ENCODE measurements at regions not wholly inside any gene's neighbourhood (a gene's known extent, or its start where the extent isn't known, plus 50 kb on each side); places are given as distances from the start of the nearest gene placed in this dataset.

DNA sequence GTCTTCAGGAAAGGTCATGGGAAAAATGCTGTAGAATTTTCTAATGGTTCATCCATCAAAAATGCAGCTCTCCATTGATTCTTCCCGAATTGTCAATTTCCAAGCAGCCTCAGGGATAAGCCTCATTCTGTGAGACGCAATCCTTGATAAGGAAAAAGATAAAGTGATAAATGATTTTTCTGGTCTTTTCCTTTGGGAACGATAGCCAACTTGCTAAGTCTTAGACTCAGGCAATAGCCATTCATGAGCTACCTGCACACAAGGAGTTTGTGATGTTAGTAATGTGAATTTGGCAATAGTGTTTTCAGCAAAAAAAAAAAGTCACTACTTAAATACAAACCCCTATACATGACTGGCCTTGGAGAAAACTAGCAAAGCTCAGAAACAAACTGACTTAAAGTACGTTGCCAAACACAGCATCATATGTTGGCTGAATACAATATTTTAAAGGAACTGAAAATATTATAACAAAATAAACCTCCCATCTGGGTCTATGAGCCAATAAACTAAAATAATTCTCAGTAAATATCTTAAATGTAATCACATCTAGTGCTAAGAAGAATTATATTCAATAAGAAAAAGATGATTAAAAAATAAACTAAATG lies 75.5 kb downstream of the KLF6 start:
- no peaks in the 10 kb centered on the region for H3K36me3 ChIP-seq
- Mint-ChIP-seq H3K4me1 (peaks cover 2% of the 10 kb centered on the region), H3K4me3 (no peak overlapping the region), H3K9me3 (peaks cover 9% of the 10 kb centered on the region), H3K36me3 (no peaks in the 10 kb centered on the region), H3K27ac (no peak overlapping the region), H3K27me3 (ENCODE audit: insufficient read depth, low read depth) (peaks cover 6% of the 10 kb centered on the region)
- TF ChIP-seq EZH2 (IDR thresholded peaks at IDR 0.05) (no peak), EZH2phosphoT487 (IDR thresholded peaks at IDR 0.05) (no peak)
- TF ChIP-seq, protein P1, sequence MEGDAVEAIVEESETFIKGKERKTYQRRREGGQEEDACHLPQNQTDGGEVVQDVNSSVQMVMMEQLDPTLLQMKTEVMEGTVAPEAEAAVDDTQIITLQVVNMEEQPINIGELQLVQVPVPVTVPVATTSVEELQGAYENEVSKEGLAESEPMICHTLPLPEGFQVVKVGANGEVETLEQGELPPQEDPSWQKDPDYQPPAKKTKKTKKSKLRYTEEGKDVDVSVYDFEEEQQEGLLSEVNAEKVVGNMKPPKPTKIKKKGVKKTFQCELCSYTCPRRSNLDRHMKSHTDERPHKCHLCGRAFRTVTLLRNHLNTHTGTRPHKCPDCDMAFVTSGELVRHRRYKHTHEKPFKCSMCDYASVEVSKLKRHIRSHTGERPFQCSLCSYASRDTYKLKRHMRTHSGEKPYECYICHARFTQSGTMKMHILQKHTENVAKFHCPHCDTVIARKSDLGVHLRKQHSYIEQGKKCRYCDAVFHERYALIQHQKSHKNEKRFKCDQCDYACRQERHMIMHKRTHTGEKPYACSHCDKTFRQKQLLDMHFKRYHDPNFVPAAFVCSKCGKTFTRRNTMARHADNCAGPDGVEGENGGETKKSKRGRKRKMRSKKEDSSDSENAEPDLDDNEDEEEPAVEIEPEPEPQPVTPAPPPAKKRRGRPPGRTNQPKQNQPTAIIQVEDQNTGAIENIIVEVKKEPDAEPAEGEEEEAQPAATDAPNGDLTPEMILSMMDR (IDR thresholded peaks at IDR 0.05): no peak
- no peaks in the 10 kb centered on the region for H3K4me1 ChIP-seq
- DNase-seq (ENCODE audit: low spot score): no peak
- no peaks in the 10 kb centered on the region for H3K27me3 ChIP-seq
- H3F3A ChIP-seq (ENCODE audit: low read depth): no peaks in the 10 kb centered on the region
- H4K20me1 ChIP-seq (ENCODE audit: low read depth): no peaks in the 10 kb centered on the region
- no peak overlapping the region for H2AFZ ChIP-seq (replicated peaks)
- no peak overlapping the region for H3K4me3 ChIP-seq
- H3K9me3 ChIP-seq (ENCODE audit: low read depth): no peaks in the 10 kb centered on the region
- H3K79me2 ChIP-seq (ENCODE audit: low read depth): no peaks in the 10 kb centered on the region
- no peak overlapping the region for H3K9ac ChIP-seq
- H3K27ac ChIP-seq: no peak overlapping the region
- no peak overlapping the region for H3K4me2 ChIP-seq

- Mint-ChIP-seq H3K4me1 (no peaks in the 10 kb centered on the region), H3K36me3 (no peaks in the 10 kb centered on the region), H3K9me3 (peaks cover 9% of the 10 kb centered on the region), H3K27ac (no peak overlapping the region), H3K27me3 (ENCODE audit: insufficient read depth, low read depth) (peaks cover 6% of the 10 kb centered on the region), H3K4me3 (no peak overlapping the region)
- Histone ChIP-seq H4K20me1 (ENCODE audit: low read depth) (no peaks in the 10 kb centered on the region), H3K36me3 (no peaks in the 10 kb centered on the region), H3F3A (ENCODE audit: low read depth) (no peaks in the 10 kb centered on the region), H3K4me2 (no peak overlapping the region), H3K9me3 (ENCODE audit: low read depth) (no peaks in the 10 kb centered on the region), H3K27me3 (no peaks in the 10 kb centered on the region), H3K27ac (no peak overlapping the region), H3K9ac (no peak overlapping the region), H3K4me3 (no peak overlapping the region), H3K4me1 (no peaks in the 10 kb centered on the region), H3K79me2 (ENCODE audit: low read depth) (no peaks in the 10 kb centered on the region), H2AFZ (replicated peaks) (no peak overlapping the region)
- TF ChIP-seq, protein P1 (IDR thresholded peaks at IDR 0.05): no peak
- no peak for TF ChIP-seq EZH2 (IDR thresholded peaks at IDR 0.05)
- DNase-seq (ENCODE audit: low spot score): no peak
These were observed 76.2 kb downstream of the KLF6 start for GRCh38 chr10:3708852-3709251.

- no peaks in the 10 kb centered on the region for H3K79me2 ChIP-seq (ENCODE audit: low read depth)
- H3K36me3 ChIP-seq: no peaks in the 10 kb centered on the region
- no peak overlapping the region for H3K4me3 ChIP-seq
- no peak overlapping the region for H3K27ac ChIP-seq
- peaks cover 7% of the 10 kb centered on the region for H3K27me3 Mint-ChIP-seq (ENCODE audit: insufficient read depth, low read depth)
- H3F3A ChIP-seq (ENCODE audit: low read depth): no peaks in the 10 kb centered on the region
- no peaks in the 10 kb centered on the region for H3K9me3 ChIP-seq (ENCODE audit: low read depth)
- H3K4me1 Mint-ChIP-seq: peaks cover 5% of the 10 kb centered on the region
- no peaks in the 10 kb centered on the region for H3K27me3 ChIP-seq
- H3K27ac Mint-ChIP-seq: no peak overlapping the region
- no peaks in the 10 kb centered on the region for H3K4me1 ChIP-seq
- H3K4me2 ChIP-seq: no peak overlapping the region
- H3K9me3 Mint-ChIP-seq: no peaks in the 10 kb centered on the region
- H3K9ac ChIP-seq: no peak overlapping the region
- H3K4me3 Mint-ChIP-seq: no peak overlapping the region
- no peaks in the 10 kb centered on the region for H3K36me3 Mint-ChIP-seq
- no peak overlapping the region for H2AFZ ChIP-seq (replicated peaks)
- no peaks in the 10 kb centered on the region for H4K20me1 ChIP-seq (ENCODE audit: low read depth)
- TF ChIP-seq, protein P1 (IDR thresholded peaks at IDR 0.05): no peak
- no peak for TF ChIP-seq EZH2 (IDR thresholded peaks at IDR 0.05)
- no peak for TF ChIP-seq EZH2phosphoT487 (IDR thresholded peaks at IDR 0.05)
- no peak for DNase-seq (ENCODE audit: low spot score)
These were observed 80.3 kb downstream of the KLF6 start for GRCh38 chr10:3704565-3705325.

Data from neural progenitor cell (in vitro differentiated cells).